Ascending aorta (tissue), 2 donors: ENCODE measurements at regions not wholly inside any gene's neighbourhood (a gene's known extent, or its start where the extent isn't known, plus 50 kb on each side); places are given as distances from the start of the nearest gene placed in this dataset.

Experiments
- DNase-seq, 2 donors: peaks; one replicate each; pipeline ENCODE4 v3.0.0-alpha.2; 2019; ENCODE audit warnings: low spot score in 2 of 2
- H3K27ac ChIP-seq, 2 donors: fragments of 200-600 bp; sonication (generic); one replicate each; pipeline ENCODE4 v1.5.1; 2016 to 2017; ENCODE audit warnings: mild to moderate bottlenecking in 1 of 2
- H3K27me3 ChIP-seq: fragments of 200-600 bp; sonication (generic); one replicate; pipeline ENCODE4 v1.5.1; 2017
- H3K36me3 ChIP-seq, 2 donors: fragments of 200-600 bp; sonication (generic); one replicate each; pipeline ENCODE4 v1.5.1; 2016
- H3K4me1 ChIP-seq, 2 donors: fragments of 200-600 bp; sonication (generic); one replicate each; pipeline ENCODE4 v1.5.1; 2016 to 2017; ENCODE audit warnings: mild to moderate bottlenecking in 1 of 2
- H3K4me3 ChIP-seq, 2 donors: fragments of 200-600 bp; sonication (generic); one replicate each; pipeline ENCODE4 v1.5.1; 2016 to 2017; ENCODE audit warnings: mild to moderate bottlenecking in 1 of 2
- H3K9me3 ChIP-seq, 2 donors: fragments of 200-600 bp; sonication (generic); one replicate each; pipeline ENCODE4 v1.5.1; 2016
- CTCF ChIP-seq, 3 experiments: fragments of 200-600 bp in 2 of 3; fragments of 450-650 bp in 1 of 3; sonication (generic) in 2 of 3; IDR thresholded peaks; one replicate each; pipeline ENCODE4 v1.5.1; 2016 to 2019; ENCODE audit warnings: antibody characterized with exemption in 3 of 3, mild to moderate bottlenecking in 1 of 3, moderate library complexity in 1 of 3
- intact Hi-C: fragments of 100-400 bp; cut with DNase I; formaldehyde crosslinking; loops from one replicate; pipeline ENCODE4 v1.15.1; 2023

DNA sequence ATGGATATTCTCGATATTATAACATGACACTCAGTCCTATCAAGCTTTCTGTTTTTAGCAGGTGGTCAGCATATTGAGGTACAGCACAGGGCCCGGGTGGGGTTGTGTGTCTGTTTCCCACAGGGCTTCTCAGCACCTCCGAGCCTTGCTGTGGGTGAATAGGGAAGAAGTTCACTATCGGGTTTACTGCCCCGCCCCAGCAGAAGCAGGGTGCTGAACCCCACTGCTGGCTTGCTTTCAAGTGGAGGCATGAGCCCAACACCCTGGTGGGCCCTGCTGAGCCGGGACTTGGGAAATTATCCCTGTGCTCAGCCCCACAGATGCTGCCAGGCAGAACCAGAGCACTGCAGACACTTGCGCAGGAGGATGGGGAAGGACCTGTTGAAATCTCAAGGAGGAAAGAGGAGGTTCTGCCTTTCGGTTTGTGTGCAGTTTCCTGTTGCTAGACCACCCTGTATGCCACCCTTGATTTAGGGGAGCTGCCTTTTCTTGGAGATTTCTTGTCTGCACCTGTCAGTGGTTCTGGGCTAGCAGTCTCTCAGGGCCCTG is 270.3 kb upstream of the SALL3 start:
- no peaks in the 10 kb centered on the region for H3K36me3 ChIP-seq
- H3K4me3 ChIP-seq: no peak overlapping the region
- intact Hi-C loops: no loop called here
- TF ChIP-seq CTCF (IDR thresholded peaks at IDR 0.05): no peak
- no peaks in the 10 kb centered on the region for H3K4me1 ChIP-seq
- DNase-seq: peak in 1 of 2 donors; percentile 31
- H3K9me3 ChIP-seq: peaks cover 3 to 7% of the 10 kb centered on the region in 2 donors
- H3K27me3 ChIP-seq: no peaks in the 10 kb centered on the region
- H3K27ac ChIP-seq: no peak overlapping the region

DNA sequence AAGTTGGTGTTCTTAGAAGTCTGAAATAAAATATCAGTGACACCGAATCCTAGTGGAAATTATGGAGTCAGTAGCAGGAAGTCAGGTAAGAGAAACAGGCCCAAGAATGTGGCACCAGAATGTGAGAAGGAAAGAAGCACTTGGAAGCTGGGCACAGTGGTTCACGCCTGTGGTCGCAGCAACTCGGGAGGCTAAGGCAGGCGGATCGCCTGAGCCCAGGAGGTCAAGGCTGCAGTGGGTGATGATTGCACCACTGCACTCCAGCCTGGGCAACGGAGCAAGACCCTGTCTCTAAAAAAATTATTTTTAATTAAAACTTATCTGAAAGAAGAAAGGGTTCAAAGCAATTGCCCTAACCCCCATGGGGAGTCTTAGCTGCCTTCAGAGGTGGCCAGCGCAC is 268.3 kb upstream of the SALL3 start:
- no peaks in the 10 kb centered on the region for H3K36me3 ChIP-seq

DNA sequence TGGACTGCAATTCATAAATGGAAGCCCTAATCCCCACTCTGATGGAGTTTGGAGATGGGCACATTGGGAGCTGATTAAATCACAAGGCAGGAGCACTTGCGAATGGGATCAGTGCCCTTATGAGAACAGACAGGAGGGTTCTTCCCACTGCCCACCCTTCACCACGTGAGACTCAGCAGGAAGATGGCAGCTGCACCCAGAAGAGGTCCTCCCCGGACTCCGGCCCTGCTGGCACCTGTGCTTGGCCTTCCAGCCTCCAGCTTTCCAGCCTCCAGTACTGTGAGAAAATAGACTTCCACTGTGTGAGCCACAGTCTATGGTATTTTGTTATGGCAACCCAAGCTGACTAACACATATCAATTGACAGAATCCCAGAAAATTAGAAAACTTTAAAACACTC is 267.6 kb upstream of the SALL3 start:
- peaks cover 3 to 7% of the 10 kb centered on the region in 2 donors for H3K9me3 ChIP-seq

More for the DNA sequence above, 268.3 kb upstream of the SALL3 start:
- Histone ChIP-seq H3K27ac (no peak overlapping the region), H3K9me3 (peaks cover 3 to 7% of the 10 kb centered on the region in 2 donors), H3K4me1 (no peaks in the 10 kb centered on the region), H3K27me3 (no peaks in the 10 kb centered on the region), H3K4me3 (no peak overlapping the region)
- DNase-seq: no peak
- intact Hi-C loops: no loop called here
- TF ChIP-seq CTCF (IDR thresholded peaks at IDR 0.05): no peak

GRCh38 chr18:78713069-78713468 is 266.5 kb upstream of the SALL3 start:
- no peak overlapping the region for H3K27ac ChIP-seq
- H3K4me1 ChIP-seq: no peaks in the 10 kb centered on the region
- H3K4me3 ChIP-seq: no peak overlapping the region
- peaks cover 3 to 7% of the 10 kb centered on the region in 2 donors for H3K9me3 ChIP-seq
- H3K36me3 ChIP-seq: no peaks in the 10 kb centered on the region
- intact Hi-C loops: no loop called here
- no peak for TF ChIP-seq CTCF (IDR thresholded peaks at IDR 0.05)
- no peak for DNase-seq
- H3K27me3 ChIP-seq: no peaks in the 10 kb centered on the region

More for the DNA sequence above, 267.6 kb upstream of the SALL3 start:
- no peak overlapping the region for H3K27ac ChIP-seq
- no peaks in the 10 kb centered on the region for H3K27me3 ChIP-seq
- no peaks in the 10 kb centered on the region for H3K4me1 ChIP-seq
- no peak for TF ChIP-seq CTCF (IDR thresholded peaks at IDR 0.05)
- DNase-seq: no peak
- no peaks in the 10 kb centered on the region for H3K36me3 ChIP-seq
- H3K4me3 ChIP-seq: no peak overlapping the region
- intact Hi-C loops: no loop called here

- H3K4me3 ChIP-seq: no peak overlapping the region
- no peak overlapping the region for H3K27ac ChIP-seq
- H3K4me1 ChIP-seq: no peaks in the 10 kb centered on the region
- intact Hi-C loops: no loop called here
- no peaks in the 10 kb centered on the region for H3K36me3 ChIP-seq
- TF ChIP-seq CTCF (IDR thresholded peaks at IDR 0.05): no peak
- no peak for DNase-seq
- no peaks in the 10 kb centered on the region for H3K27me3 ChIP-seq
- peaks cover under 1 to 3% of the 10 kb centered on the region in 2 donors for H3K9me3 ChIP-seq
Measured at GRCh38 chr18:78713726-78714125, 265.9 kb upstream of the SALL3 start.

GRCh38 chr18:78716022-78716421 is 263.6 kb upstream of the SALL3 start:
- Histone ChIP-seq H3K9me3 (no peaks in the 10 kb centered on the region), H3K27ac (no peak overlapping the region), H3K36me3 (no peaks in the 10 kb centered on the region), H3K4me3 (no peak overlapping the region), H3K27me3 (no peaks in the 10 kb centered on the region), H3K4me1 (no peaks in the 10 kb centered on the region)
- intact Hi-C loops: no loop called here
- no peak for DNase-seq
- no peak for TF ChIP-seq CTCF (IDR thresholded peaks at IDR 0.05)
